ENCODE measurements at regions not wholly inside any gene's neighbourhood (a gene's known extent, or its start where the extent isn't known, plus 50 kb on each side); places are given as distances from the start of the nearest gene placed in this dataset.

DNA sequence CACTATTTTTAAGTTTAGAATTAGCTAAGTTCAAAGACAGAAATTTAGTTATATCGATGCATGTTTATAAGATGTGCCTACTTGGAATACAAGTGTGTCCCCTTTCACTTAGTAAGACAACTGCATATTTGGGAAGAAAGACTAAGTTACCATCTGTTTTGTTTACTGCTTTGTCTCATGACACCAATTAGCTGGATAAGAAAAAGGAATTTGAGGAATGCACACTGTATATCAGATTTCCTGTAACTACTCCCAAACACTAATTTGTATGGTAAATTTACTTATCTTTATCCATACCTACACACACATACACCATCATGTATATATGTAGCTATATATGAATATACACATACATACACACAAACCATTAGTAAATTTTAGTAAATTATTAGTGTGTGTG is 1442.8 kb upstream of the IGFBP7 start:
- peaks cover 0 to 8% (median 0%) of the 10 kb centered on the region in 8 donors for H3K9me3 ChIP-seq
- intact Hi-C loops (cut with DNase I; ENCODE audit: low total_unique reads), result no loop called here
- TF ChIP-seq POLR2AphosphoS5 (IDR thresholded peaks at IDR 0.05) (no peak), POLR2A (IDR thresholded peaks at IDR 0.05) (no peak)
- TF ChIP-seq, protein P1, sequence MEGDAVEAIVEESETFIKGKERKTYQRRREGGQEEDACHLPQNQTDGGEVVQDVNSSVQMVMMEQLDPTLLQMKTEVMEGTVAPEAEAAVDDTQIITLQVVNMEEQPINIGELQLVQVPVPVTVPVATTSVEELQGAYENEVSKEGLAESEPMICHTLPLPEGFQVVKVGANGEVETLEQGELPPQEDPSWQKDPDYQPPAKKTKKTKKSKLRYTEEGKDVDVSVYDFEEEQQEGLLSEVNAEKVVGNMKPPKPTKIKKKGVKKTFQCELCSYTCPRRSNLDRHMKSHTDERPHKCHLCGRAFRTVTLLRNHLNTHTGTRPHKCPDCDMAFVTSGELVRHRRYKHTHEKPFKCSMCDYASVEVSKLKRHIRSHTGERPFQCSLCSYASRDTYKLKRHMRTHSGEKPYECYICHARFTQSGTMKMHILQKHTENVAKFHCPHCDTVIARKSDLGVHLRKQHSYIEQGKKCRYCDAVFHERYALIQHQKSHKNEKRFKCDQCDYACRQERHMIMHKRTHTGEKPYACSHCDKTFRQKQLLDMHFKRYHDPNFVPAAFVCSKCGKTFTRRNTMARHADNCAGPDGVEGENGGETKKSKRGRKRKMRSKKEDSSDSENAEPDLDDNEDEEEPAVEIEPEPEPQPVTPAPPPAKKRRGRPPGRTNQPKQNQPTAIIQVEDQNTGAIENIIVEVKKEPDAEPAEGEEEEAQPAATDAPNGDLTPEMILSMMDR (IDR thresholded peaks at IDR 0.05 in 8 of 11, conservative IDR thresholded peaks at IDR 0.05 in 3 of 11), result no peak
- no peak overlapping the region for H3K27ac ChIP-seq
- no peaks in the 10 kb centered on the region for H3K36me3 ChIP-seq
- no peaks in the 10 kb centered on the region for H3K27me3 ChIP-seq (replicated peaks in 1 of 7)
- H3K4me3 ChIP-seq, result no peak overlapping the region
- 70 to 87% (median 78%) methylated on average over 1 of the region's 1 CpG for WGBS, 5 donors
- DNase-seq, result no peak
- H3K4me1 ChIP-seq, result no peaks in the 10 kb centered on the region

DNA sequence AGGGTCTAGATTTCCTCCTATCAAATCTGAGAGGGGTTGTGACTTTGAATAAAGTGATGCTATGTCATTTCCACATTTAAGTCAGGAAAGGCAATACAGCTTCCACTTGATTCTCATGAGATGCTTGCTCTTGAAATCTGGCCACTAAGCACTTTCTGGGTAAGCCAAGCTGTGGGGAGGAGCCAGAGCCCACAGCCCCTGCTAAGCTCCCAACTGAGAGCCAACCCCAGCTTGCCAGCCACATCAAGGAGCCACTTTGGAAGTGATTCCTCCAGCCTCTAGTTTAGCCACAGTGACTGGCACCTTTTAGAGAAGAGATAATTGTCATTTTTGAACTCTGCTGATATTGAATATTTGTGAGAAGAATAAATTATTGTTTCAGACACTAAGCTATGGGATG is 1441.5 kb upstream of the IGFBP7 start:
- Histone ChIP-seq H3K9me3 (peaks cover 0 to 8% (median 0%) of the 10 kb centered on the region in 8 donors), H3K36me3 (no peaks in the 10 kb centered on the region), H3K4me3 (no peak overlapping the region), H3K4me1 (no peaks in the 10 kb centered on the region), H3K27ac (no peak overlapping the region), H3K27me3 (replicated peaks in 1 of 7) (no peaks in the 10 kb centered on the region)
- intact Hi-C loops (cut with DNase I; ENCODE audit: low total_unique reads), result no loop called here
- DNase-seq, result no peak
- TF ChIP-seq POLR2AphosphoS5 (IDR thresholded peaks at IDR 0.05) (no peak), POLR2A (IDR thresholded peaks at IDR 0.05) (no peak)
- TF ChIP-seq, protein P1 (IDR thresholded peaks at IDR 0.05 in 8 of 11, conservative IDR thresholded peaks at IDR 0.05 in 3 of 11), result no peak

DNA sequence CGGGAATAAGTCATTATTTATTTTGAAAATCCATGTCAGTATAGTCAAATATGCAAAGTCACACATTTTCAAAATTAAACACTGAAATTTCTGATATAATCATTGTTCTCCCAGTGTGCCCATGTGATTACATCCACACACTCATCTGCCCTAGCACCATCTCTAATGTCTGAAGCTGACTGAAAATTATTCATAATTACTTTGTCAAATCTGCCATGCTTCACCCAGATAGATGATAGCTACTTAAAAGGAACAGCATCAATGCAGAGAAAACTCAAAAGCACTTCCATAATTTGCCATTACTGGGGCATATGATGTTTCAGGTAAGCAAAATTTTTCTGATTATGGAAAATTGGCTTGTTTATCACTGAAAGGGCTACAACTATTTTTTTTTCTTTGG is 1433.3 kb upstream of the IGFBP7 start:
- 49 to 77% (median 64%) methylated on average over 1 of the region's 1 CpG for WGBS, 5 donors
- Histone ChIP-seq H3K27ac (no peak overlapping the region), H3K36me3 (no peaks in the 10 kb centered on the region), H3K4me1 (no peaks in the 10 kb centered on the region), H3K4me3 (no peak overlapping the region), H3K27me3 (replicated peaks in 1 of 7) (no peaks in the 10 kb centered on the region), H3K9me3 (peaks cover 0 to 15% (median under 1%) of the 10 kb centered on the region in 8 donors)
- intact Hi-C loops (cut with DNase I; ENCODE audit: low total_unique reads), result no loop called here
- DNase-seq, result no peak
- TF ChIP-seq POLR2AphosphoS5 (IDR thresholded peaks at IDR 0.05), result no peak
- TF ChIP-seq POLR2A (IDR thresholded peaks at IDR 0.05), result no peak

DNA sequence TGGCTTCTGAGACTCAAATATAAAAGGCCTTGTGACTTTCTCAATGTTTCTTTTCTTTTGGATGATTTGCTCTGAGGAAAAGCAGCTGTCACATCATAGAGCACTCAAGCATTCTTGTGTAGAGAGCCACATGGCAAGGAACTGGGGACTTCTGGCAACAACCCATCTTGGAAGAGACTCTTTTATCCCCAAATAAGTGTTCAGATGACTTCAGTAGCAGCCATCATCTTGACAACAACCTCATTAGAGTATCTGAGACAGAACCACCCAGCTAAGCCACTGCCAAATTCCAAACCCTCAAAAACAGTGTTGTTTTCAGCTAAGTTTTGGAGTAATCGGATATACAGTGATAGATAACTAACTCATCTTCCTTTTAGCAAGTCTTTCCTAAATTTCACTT is 1431.7 kb upstream of the IGFBP7 start:
- 61 to 83% (median 71%) methylated on average over 1 of the region's 1 CpG for WGBS, 5 donors
- no peak overlapping the region for H3K27ac ChIP-seq
- no peaks in the 10 kb centered on the region for H3K4me1 ChIP-seq
- no peaks in the 10 kb centered on the region for H3K36me3 ChIP-seq
- DNase-seq, result no peak
- H3K4me3 ChIP-seq, result no peak overlapping the region
- intact Hi-C loops (cut with DNase I; ENCODE audit: low total_unique reads), result no loop called here
- no peaks in the 10 kb centered on the region for H3K27me3 ChIP-seq (replicated peaks in 1 of 7)
- H3K9me3 ChIP-seq, result peaks cover 0 to 15% (median 2%) of the 10 kb centered on the region in 8 donors
- TF ChIP-seq, protein P1 (IDR thresholded peaks at IDR 0.05 in 8 of 11, conservative IDR thresholded peaks at IDR 0.05 in 3 of 11), result no peak
- TF ChIP-seq POLR2A (IDR thresholded peaks at IDR 0.05), result no peak
- TF ChIP-seq POLR2AphosphoS5 (IDR thresholded peaks at IDR 0.05), result no peak

Measured in spleen (tissue), 11 donors.